DOHH2 (cell line): ENCODE measurements at regions not wholly inside any gene's neighbourhood (a gene's known extent, or its start where the extent isn't known, plus 50 kb on each side); places are given as distances from the start of the nearest gene placed in this dataset.

Experiments used
- CTCF ChIP-seq: fragments of 200-600 bp; sonication (generic); IDR thresholded peaks from one replicate; pipeline ENCODE4 v1.5.1; 2014; ENCODE audit warnings: antibody characterized with exemption, mild to moderate bottlenecking, low read depth, low read length; ENCODE audit not compliant: poor library complexity, severe bottlenecking
- EZH2phosphoT487 ChIP-seq: fragments of 200-600 bp; sonication (generic); IDR thresholded peaks from 2 replicates; pipeline ENCODE4 v1.6.1; 2017; ENCODE audit warnings: borderline replicate concordance, mild to moderate bottlenecking, antibody characterized with exemption, low read length, moderate library complexity, mixed read lengths

GRCh38 chr12:54708826-54709225, 60.7 kb upstream of the DCD start:
- TF ChIP-seq CTCF (no peak), EZH2phosphoT487 (no peak)
